Coronary artery (tissue), 2 donors: ENCODE measurements at regions not wholly inside any gene's neighbourhood (a gene's known extent, or its start where the extent isn't known, plus 50 kb on each side); places are given as distances from the start of the nearest gene placed in this dataset.

ENCODE experiments used
- DNase-seq: peaks from one replicate; pipeline ENCODE4 v3.0.0-alpha.2; 2017; ENCODE audit warnings: low spot score
- H3K27ac ChIP-seq, 2 donors: fragments of 200-600 bp; sonication (generic); one replicate each; pipeline ENCODE4 v1.5.1; 2016 to 2019
- H3K4me3 ChIP-seq: fragments of 200-600 bp; sonication (generic); 2 replicates; pipeline ENCODE4 v1.5.1; 2016; ENCODE audit warnings: mild to moderate bottlenecking, moderate library complexity
- TF ChIP-seq, protein P1 (sequence below): fragments of 200-600 bp; sonication (generic); IDR thresholded peaks from one replicate; pipeline ENCODE4 v1.5.1; 2019; ENCODE audit warnings: antibody characterized with exemption

DNA sequence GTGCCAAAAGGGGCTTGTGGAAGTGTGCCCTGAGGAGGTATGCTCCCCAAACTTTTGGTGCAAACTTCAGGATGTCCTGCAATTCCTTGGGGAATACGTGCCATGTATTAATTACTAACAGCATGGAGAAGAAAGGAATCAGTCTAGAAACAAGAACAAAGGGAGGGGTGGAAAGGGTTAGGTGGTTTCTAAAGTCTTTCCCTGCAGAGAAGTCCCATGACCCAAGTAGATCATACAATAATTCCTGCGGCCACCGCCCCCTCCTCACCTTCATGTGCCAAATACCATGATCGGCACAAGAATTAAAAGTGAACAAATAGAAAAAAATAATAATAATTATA, 258.2 kb downstream of the PLPP3 start:
- Histone ChIP-seq H3K4me3 (no peak overlapping the region), H3K27ac (no peak overlapping the region)
- TF ChIP-seq, protein P1, sequence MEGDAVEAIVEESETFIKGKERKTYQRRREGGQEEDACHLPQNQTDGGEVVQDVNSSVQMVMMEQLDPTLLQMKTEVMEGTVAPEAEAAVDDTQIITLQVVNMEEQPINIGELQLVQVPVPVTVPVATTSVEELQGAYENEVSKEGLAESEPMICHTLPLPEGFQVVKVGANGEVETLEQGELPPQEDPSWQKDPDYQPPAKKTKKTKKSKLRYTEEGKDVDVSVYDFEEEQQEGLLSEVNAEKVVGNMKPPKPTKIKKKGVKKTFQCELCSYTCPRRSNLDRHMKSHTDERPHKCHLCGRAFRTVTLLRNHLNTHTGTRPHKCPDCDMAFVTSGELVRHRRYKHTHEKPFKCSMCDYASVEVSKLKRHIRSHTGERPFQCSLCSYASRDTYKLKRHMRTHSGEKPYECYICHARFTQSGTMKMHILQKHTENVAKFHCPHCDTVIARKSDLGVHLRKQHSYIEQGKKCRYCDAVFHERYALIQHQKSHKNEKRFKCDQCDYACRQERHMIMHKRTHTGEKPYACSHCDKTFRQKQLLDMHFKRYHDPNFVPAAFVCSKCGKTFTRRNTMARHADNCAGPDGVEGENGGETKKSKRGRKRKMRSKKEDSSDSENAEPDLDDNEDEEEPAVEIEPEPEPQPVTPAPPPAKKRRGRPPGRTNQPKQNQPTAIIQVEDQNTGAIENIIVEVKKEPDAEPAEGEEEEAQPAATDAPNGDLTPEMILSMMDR = no peak
- DNase-seq = no peak

DNA sequence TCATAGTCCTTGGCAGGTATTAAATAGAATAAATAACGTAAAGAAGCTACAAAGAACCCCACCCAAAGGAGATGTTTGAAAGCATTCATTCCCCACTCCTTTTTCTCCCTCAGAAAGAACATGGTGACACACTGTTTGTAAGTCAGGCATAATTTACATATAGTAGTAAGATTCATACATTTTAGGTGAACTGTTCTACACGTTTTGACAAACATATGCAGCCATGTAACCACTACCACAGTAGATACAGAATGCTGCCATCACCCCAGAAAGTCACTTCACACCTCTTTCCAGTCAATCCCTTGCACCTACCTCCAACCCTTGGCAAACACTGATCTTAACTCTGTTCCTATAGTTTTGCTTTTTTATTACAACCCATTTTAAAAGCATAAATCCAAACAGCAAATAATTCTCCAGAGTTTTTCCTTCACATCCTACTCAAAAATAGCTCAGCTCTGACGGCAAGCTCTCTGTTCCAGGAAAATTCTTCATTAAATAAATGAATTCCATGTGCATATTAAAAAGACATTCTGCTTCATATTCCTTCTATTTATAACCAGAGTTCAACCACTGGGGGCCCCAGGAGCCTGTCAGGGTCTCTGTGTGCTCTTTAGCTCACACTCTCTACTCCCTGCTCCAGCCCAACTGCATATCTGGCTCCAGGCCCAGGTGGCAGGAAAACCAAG, 258.8 kb downstream of the PLPP3 start:
- no peak for DNase-seq
- no peak overlapping the region for H3K27ac ChIP-seq
- TF ChIP-seq, protein P1 = no peak
- H3K4me3 ChIP-seq = no peak overlapping the region

DNA sequence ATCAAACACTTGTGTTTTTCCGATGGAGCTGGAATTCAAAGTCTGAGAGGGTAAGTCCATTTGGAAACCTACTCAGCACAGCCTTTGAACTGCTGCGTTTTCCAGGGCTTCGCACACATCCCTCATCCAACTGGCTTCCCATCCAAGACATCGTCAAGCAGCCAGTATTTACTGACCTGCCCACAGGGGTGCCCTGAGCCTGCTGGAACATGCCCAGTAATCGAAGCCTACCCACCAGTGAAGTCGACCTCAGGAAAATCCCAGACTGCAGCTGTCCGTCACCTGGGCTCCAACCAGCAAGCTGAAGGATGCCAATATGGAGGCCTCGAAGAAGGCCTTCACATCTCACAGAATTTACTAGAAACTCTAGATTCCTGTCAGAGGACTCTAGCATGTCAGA, 261.6 kb downstream of the PLPP3 start:
- DNase-seq = no peak
- H3K4me3 ChIP-seq = no peak overlapping the region
- TF ChIP-seq, protein P1 = no peak
- H3K27ac ChIP-seq = no peak overlapping the region

DNA sequence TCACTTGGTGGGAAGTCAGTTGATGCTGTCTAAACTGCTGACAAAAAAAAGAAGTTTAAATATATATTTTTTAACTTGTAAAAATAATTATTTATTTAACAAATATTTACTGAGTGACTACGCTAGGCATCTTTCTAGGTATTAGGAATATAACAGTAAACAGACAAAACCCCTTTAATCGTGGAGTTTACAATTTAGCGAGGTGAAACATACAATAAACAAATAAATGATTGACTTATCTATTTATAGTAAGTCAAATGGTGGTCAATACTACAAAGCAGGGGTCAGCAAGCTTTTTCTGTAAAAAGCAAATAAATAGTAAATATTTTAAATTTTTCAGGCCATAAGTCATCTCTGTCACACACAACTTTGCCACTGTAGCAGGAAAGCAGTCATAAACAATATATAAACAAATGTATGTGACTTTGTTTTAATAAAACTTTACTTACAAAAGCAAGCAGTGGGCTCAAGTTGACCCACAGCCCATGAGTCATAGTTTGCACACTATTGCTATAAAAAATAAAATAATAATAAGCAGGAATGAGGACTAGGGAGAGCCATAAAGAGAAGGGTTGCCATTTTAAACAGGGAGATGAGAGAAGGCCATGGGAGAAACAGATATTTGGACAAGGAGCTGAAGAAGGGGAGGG, 263.9 kb downstream of the PLPP3 start:
- TF ChIP-seq, protein P1 = no peak
- Histone ChIP-seq H3K27ac (no peak overlapping the region), H3K4me3 (no peak overlapping the region)
- no peak for DNase-seq

DNA sequence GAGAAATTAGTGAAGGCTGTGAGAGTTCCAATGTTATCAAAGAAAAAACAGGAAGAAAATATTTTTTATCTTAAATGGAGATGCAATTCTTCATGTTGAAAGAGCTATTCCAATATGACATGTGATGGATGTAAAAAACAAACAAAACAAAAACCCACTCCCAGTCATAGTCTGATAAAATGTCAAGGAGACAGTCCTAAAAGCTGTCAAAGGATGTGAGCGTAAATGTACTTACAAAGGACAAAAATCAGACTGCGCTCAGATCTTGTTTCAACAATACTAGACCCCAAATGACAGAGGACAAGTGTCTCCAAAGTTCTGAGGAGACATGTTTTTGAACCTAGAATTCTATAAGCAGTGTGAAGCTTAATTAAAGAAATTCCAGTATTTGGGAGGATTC, 265.8 kb downstream of the PLPP3 start:
- no peak overlapping the region for H3K4me3 ChIP-seq
- DNase-seq = no peak
- TF ChIP-seq, protein P1 = no peak
- no peak overlapping the region for H3K27ac ChIP-seq

DNA sequence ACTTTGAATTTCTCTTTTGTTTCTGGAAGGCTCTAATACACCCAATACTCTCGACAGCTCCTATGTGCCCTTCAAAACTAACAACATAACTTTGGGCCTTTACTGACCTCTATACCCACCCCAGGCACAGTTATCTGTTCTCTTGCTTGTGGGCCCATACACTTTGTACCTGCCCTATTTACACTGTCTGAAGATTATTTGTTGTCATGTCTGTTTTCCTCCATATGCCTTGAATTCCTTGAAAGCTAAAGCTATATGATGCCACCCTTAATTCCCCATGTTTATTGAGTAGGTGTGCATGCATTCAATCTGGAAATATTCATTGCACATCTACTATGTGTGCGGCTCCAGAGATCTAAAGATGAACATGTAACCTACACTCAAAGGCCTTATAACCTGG, 267.6 kb downstream of the PLPP3 start:
- DNase-seq = no peak
- TF ChIP-seq, protein P1 = no peak
- no peak overlapping the region for H3K27ac ChIP-seq
- no peak overlapping the region for H3K4me3 ChIP-seq

DNA sequence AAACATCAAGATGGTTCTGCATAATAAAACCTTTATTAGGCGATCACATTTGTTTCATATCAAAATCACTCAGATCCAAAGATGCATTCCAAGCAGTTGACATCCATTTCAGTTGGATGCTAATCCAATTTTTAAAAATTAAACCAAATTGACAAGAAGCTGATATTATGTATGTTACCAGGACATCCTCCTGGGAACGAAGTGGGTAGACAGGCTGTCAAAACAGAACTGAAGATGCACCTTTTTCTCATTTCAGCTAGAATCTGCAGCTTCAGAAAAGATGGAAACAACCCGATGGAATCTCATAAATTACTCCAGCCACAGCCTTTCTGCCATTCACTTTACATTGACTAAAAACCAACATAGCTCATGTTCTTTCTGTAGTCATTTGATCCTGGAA, 268.4 kb downstream of the PLPP3 start:
- no peak for DNase-seq
- TF ChIP-seq, protein P1 = no peak
- Histone ChIP-seq H3K27ac (no peak overlapping the region), H3K4me3 (no peak overlapping the region)
